HG02571 (cell line): ENCODE measurements at regions not wholly inside any gene's neighbourhood (a gene's known extent, or its start where the extent isn't known, plus 50 kb on each side); places are given as distances from the start of the nearest gene placed in this dataset.
"Not testable (repeated sequence)": the region's sequence is repeated elsewhere in the genome, so short reads cannot be mapped to it uniquely, and the experiment has no call there.

Experiments
- ATAC-seq: cut with Tn5 transposase; IDR thresholded peaks from one replicate; pipeline ENCODE4 v1.9.1; 2021; ENCODE audit warnings: mild to moderate bottlenecking, moderate library complexity; ENCODE audit not compliant: unreplicated experiment

DNA sequence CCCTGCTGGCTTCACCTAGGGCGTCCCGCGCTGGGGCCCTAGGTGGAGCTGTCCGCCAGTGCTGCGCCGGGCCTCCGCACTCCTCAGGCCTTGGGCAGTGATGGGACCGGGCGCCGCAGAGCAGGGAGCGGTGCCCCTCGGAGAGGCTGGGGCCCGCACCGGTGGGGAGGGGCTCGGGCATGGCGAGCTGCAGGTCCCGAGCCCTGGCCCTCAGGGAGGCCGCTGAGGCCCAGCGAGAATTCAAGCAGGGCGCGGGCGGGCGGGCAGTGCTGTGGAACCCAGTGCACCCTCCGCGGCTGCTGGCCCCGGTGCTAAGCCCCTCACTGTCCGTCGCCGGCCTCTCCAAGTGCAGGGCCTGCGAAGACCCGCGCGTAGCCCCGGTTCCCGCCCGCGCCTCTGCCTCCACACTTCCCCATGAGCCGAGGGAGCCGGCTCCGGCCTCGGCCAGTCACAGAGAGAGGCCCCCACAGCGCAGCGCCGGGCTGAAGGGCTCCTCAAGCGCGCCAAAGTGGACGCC, 565.1 kb upstream of the NDST4 start:
- ATAC-seq, result no peak

- ATAC-seq, result no peak
These were observed 562.3 kb upstream of the NDST4 start for GRCh38 chr4:115675719-115676118.

GRCh38 chr4:115674485-115674884, 561.1 kb upstream of the NDST4 start:
- no peak for ATAC-seq

GRCh38 chr4:115671581-115671980, 558.2 kb upstream of the NDST4 start:
- no peak for ATAC-seq

- ATAC-seq, result no peak
These were observed 557.5 kb upstream of the NDST4 start for GRCh38 chr4:115670930-115671329.

- no peak for ATAC-seq
These were observed 555.0 kb upstream of the NDST4 start for GRCh38 chr4:115668396-115668795.

DNA sequence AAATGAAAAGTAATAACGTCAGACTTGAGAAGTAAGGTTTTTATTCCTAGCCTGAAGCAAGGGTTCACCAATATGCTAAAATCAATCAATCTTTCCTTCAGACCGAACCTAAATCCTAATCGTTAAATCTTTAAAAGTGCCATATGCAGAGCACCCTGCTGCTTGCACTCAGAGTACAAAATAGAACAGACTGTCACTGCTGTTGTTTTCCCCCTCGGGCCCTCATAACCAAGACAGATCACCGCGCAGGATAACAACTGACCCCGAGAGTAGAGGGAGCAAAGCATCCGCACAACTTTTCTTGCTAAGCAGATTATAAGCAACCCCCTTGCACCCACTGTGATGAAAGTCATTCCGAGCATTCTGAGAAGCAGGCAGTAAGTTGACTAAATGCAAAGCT, 550.9 kb upstream of the NDST4 start:
- ATAC-seq, result no peak

- no peak for ATAC-seq
These were observed 547.0 kb upstream of the NDST4 start for GRCh38 chr4:115660465-115660864.

DNA sequence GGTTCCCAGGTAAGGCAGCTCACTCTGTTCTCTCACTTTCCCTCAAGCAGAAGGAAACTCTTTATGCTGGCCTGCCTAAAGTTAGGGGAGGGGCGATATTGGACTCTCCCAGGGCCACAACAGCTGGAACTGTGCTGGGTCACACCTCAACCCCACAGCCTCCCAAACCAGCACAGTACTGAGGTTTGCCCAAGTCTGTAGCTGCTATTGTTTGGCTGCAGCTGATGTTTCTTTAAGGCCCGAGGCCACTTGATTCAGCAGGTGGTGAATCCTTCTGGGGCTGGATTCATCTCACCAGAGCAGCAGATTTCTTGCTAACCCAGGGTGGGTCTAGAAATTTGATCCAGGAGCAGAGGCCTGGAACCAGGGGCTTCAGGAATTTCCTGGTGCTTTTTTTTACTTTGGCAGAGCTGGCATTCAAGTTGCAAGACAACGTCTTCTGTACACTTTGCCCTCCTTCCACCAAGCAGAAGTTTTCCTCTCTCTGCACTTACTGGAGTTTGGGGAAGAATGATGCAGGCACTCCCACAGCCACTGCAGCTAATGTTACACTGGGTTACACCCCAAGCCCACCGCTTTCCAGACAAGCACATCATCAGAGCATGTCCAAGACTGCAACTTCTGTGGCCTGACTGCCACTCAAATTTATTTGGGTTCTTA, 544.7 kb upstream of the NDST4 start:
- ATAC-seq, result no peak

- no peak for ATAC-seq
These were observed 542.2 kb upstream of the NDST4 start for GRCh38 chr4:115655626-115656025.

- no peak for ATAC-seq
These were observed 535.4 kb upstream of the NDST4 start for GRCh38 chr4:115648786-115649185.

GRCh38 chr4:115629270-115629669, 515.9 kb upstream of the NDST4 start:
- no peak for ATAC-seq

DNA sequence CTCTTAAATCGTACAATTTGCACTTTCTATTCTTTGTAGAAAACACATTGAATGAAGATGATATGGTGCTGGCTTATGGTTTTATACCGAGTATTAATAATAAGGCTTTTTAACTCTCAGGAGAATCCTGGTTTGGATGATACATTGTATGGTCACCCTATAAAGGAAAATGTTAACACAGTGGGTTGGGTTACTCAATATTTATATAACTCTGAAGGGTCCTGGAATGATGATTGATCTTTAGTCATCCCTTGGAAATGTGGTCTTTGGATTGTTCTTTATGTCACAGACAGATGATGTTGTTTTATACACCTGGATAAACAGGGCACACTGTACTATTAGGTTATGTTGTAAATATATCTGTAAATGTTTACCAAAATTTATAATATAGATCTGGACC, 496.2 kb upstream of the NDST4 start:
- ATAC-seq, result no peak

GRCh38 chr4:115607311-115607710, 493.9 kb upstream of the NDST4 start:
- ATAC-seq, result no peak

DNA sequence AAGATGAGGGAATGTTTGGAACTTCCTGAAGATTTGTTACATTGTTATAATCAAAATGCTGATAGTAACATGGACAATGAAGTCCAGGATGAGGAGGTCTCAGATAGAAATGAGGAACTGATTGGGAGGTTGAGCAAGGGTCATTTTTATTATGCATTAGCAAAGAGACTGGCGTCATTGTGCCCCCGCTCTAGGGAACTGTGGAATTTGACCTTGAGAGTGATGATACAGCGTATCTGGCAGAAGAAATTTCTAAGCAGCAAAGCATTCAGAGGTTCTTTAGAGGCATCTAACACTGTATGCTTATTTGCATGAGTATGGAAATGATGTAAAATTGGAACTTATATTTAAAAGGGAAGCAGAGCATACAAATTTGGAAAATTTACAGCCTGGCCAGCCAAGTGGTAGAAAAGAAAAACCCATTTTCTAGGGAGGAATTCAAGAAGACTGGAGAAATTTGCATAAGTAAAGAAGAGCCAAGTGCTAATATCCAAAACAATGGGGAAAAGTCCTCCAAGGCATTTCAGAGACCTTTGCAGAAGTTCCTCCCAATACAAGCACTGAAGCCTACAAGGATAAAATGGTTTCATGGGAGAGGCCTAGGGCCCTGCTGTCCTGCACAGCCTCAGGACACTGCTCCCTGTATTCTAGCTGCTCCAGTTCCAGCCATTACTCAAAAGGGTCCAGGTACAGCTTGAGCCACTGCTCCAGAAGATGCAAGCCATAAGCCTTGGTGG, 483.0 kb upstream of the NDST4 start:
- ATAC-seq, result no peak

GRCh38 chr4:115580901-115581300, 467.5 kb upstream of the NDST4 start:
- no peak for ATAC-seq

DNA sequence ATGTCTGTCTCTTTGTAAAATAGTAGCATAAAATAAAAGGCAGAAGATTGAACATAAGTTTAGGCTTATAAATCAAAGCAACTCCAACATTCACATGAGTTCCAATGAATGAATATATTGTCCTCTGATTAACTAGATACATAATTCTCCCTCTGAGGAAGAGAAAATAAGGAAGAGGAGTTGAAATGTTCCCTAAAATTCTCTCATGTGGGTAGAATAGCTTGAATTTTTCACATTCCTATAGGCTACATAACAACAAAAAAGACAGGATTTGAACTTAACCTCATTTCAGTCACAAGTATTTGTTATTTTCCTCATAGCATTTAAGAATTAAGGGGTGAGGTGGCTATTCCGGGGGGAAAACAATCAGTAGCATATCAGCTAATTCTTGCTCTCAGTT, 462.4 kb upstream of the NDST4 start:
- no peak for ATAC-seq

DNA sequence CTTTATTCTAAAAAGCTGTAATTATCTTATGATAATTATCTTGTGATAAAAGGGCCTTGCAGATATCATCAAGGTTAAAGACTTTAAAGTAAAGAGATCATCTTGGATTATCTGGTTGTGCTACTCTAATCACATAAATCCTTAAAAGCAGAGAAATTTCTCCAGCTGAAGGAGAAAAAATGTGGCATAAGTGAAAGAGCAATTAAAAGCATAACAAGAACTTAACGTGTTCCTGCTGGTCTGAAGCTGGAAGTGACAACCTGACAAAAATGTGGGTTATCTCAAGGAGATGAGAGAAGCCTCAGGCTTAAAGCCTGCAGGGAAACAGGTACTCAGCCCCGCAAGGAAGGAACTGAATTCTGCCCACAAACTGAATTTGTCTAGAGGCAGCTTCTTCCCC, 449.1 kb upstream of the NDST4 start:
- ATAC-seq, result no peak

DNA sequence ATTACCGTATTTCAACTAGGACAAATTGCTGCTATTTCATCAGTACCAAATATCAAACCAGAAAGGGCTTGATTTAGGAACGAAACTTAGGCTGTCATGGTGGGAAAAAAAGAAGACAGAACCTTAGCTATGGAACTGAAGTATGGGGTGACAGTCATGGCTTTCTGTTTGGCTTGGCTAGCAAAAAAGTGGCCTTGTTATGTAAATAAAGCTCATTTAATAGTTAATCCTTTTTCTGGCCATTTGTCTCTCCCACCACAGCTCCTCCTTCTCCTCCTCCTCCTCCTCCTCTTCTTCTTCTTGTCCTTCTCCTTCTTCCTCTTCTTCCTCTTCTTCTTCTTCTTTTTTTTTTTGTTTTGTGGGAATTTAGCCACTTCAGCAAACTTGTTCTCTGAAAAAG, 434.7 kb upstream of the NDST4 start:
- no peak for ATAC-seq

GRCh38 chr4:115537387-115537786, 424.0 kb upstream of the NDST4 start:
- ATAC-seq, result no peak

GRCh38 chr4:115529126-115529525, 415.7 kb upstream of the NDST4 start:
- ATAC-seq, result no peak

GRCh38 chr4:115519476-115519875, 406.1 kb upstream of the NDST4 start:
- ATAC-seq, result not testable (repeated sequence)
